GM19397 (cell line): ENCODE measurements at regions not wholly inside any gene's neighbourhood (a gene's known extent, or its start where the extent isn't known, plus 50 kb on each side); places are given as distances from the start of the nearest gene placed in this dataset.

Experiments used
- ATAC-seq: cut with Tn5 transposase; IDR thresholded peaks from one replicate; pipeline ENCODE4 v1.9.1; 2021; ENCODE audit warnings: mild to moderate bottlenecking, moderate library complexity; ENCODE audit not compliant: unreplicated experiment

DNA sequence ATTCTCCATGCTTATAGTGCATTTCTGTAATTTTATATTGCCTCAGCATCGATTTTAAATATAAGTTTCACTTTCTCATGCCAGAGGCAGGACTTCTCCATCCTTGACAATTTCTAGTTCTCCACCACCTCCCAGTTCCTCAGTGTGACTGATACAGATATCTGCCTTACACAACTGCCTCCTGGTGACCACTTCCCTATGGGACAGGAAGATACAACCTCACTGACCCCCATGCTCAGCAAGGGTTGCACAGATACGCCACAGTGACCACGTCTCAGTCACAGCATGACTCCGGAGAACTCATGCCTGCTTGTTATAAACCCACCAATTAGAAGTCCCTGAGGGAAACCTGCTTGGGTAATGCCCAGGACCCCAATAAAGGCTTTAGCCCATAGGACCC lies 284.0 kb upstream of the MC4R start:
- ATAC-seq, result no peak

- no peak for ATAC-seq
Measured at GRCh38 chr18:60662491-60662890, 289.9 kb upstream of the MC4R start.

DNA sequence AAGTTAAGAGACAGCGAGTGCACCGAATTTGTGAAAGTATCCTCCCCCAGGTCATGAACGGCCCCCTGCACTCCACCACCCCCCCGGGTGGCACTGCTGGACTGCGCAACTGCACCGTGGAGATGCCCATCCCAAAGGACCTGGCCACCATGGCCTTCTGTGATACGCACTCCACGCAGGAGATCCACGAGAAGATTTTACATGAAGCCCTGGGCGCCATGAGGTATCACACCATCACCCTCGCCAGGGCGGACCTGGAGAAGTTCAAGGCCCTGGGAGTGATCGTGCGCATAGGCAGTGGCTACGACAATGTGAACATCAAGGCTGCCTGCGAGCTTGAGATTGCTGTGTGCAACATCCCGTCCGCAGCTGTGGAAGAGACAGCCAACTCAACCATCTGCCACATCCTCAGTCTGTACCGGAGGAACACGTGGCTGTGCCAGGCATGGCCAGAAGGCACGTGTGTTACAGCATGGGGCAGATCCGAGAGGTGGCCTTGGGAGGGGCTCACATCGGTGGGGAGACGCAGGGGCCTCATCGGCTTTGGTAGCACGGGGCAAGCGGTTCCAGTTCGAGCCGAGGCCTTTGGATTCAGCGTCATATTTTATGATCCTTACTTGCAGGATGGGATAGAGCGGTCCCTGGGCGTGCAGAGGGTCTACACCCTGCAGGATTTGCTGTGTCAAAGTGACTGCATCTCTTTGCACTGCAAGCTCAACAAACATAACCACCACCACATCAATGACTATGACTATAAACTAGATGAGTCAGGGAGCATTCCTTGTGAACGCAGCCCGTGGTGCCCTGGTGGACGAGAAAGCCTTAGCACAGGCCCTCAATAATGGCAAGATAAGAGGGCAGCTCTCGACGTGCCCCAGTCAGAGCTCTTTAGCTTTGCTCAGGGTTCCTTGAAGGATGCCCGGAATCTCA lies 290.8 kb upstream of the MC4R start:
- ATAC-seq, result no peak

- no peak for ATAC-seq
Measured at GRCh38 chr18:60664736-60665135, 292.2 kb upstream of the MC4R start.

DNA sequence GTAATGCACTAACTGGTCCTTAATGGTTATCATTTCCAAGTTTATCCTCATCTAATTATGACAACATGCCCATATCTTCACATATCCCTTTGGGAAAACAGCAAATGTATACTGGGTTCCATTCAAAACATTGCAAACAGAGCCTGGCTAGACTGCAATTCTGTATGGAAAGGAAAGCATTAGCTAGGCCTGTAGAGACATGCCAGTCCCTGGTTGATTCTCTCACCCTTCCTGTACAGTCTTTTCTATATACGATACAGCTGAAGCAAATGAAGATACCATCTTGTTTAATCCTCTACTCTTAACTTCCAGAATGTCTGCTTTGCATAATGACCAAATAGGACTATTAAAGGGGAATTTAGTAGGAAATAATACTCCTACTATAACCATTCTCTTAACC lies 294.4 kb upstream of the MC4R start:
- ATAC-seq, result no peak

DNA sequence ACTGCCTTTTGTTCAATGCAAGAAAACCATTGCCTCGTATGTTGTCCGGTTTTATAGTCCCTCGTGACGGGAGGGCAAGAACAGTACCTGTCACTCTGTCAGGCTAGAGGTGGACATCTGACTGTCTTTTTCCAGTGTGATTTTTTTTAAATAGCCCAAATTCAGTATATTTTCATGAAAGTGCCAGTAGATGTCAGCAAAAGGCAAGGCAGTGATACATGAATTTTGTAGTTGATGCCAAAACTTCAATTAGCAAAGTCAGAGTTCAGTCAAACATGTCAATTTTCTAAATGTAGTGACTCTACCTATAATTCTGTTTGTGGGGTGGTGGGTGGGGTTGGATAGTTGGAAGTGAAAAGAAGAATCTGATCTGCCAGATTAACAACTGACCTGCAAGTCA lies 296.0 kb upstream of the MC4R start:
- no peak for ATAC-seq

DNA sequence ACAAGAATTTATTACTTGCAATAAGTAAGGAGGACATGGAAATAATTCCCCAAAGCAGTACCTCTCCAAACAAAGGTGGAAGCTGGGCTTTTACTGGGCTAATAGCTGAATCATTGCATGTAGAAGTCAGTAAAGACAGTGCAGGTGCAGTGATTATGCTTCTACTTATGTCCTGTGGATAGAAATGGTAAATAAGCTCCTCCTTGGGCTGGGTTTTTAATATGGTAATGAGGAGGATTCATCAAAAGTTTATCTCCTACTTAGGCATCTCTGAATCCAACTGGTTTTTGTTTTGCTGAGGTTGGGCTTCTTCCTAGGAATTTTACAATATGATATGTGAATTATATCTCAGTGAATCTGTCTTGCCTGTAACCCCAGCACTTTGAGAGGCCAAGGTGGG lies 297.4 kb upstream of the MC4R start:
- no peak for ATAC-seq

DNA sequence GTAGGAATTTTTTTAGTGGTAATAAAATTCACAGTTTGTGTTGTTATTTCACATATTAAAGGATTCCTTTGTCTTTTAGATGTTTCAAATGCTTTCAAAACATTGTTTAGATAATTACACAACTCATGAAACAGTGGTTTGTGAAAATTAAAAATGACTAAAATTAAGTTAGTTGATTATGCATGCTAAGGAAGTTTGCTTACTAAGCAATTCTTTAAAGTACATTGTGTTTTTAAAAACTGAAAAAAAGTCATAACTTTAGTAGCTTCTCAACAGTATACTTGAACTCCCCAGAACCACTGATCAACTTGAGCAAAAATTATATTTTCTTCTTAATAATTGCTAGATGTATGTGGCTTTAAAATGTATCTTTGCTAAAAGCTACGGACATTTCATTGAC lies 298.4 kb upstream of the MC4R start:
- no peak for ATAC-seq

DNA sequence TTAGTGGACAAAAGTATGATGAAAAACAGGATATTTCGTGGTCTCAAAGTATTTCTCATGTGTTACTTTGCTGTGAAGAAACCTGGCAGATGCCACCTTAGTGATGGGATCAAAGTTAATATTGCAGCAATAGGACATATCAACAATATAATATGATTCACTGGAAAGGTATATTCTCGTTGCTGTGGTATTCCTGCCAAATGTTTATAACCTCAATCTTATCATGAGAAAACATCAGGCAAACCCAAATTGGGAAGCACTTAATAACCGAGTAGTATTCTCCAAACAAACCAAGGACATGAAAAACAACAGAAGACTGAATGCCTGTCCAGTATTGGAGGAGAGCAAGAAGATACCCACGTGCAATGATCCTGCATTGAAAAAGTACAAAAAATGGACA lies 302.6 kb upstream of the MC4R start:
- ATAC-seq, result no peak

GRCh38 chr18:60675801-60676200 lies 303.2 kb upstream of the MC4R start:
- ATAC-seq, result no peak

DNA sequence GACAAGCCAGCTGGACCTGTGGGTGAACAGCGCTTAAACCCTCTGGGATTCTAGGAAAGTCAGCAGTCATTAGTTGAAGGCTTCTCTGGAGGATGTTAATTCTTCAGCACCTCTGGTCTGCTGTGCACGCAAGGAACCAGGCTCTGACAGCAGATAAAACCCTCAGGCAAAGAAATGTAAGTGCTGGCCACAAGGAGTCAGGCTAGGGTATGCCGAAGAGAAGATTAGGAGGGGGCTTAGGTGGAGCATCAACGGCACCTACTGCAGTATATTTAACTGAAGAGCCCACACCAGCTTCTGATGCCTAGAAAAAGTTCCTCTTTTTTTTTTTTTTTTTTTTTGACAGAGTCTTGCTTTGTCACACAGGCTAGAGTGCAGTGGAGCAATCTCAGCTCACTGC lies 304.2 kb upstream of the MC4R start:
- ATAC-seq, result no peak

DNA sequence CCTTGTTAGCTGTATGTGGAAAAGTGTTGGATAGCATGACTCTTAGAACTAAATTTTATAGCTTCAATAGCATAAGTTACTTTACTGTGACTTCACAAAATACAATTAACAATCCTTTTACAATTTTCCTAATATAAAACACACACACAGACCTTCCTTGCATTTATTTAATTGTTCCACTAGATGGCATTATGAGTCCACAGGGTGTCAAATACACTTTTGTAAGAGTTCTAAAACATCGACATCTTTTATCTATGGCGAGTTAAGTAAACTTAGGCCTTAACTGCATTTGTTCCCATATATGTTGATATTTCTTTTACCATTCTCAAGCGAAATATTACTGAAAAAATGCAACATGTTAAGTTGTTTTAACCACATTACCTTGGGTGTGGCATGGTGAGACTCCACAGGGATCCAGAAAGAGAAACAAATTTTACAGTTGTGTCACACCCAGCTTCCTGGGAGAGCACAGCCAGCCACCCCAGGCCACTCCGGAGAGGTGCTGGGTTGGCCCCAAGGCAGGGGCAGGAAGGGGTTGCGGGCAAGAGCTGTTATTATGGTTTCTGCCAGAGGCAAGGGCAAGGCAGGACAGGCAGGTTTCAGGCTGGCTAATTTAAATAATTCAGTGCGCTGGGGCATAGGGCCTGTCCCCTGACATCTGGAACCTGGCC lies 312.4 kb upstream of the MC4R start:
- ATAC-seq, result no peak

DNA sequence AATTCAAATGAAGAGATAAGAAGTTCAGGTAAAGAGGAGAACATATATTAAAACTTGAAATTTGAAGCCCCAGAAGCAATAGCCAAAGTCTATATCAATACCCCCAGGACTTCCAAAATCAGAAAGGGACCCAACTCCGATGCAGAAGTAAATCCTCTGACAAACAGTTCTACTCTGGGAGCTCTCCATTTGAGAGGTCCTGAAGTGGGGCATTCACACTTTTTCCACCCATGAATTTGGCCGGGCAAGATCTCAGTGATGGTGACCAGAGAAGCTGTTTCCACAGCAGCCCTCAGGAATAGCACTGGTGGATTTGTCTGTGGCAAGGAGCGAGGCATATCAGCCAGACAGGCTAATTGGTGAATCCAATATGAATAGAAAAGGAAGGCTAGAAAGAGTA lies 313.6 kb upstream of the MC4R start:
- ATAC-seq, result no peak

GRCh38 chr18:60691061-60691460 lies 318.5 kb upstream of the MC4R start:
- ATAC-seq, result no peak

GRCh38 chr18:60693426-60693825 lies 320.9 kb upstream of the MC4R start:
- ATAC-seq, result no peak

DNA sequence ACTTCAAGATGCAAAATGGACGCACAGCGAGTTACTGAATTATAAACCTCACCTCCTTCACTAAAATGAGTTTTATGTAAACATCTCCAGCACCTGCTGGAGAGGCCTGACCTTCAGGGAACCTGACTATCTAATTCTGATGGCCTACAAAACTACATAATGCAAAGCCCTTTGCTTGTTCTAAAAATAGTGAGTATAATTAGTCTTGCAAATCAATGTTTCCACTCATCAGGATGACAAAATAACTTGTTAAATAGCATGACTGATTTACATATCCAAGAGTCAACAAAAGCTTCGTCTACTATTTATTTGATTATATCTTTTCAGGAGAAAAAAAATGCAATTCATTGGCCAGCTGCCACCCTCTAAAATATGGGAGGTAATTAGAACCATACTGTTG lies 326.3 kb upstream of the MC4R start:
- ATAC-seq, result no peak

DNA sequence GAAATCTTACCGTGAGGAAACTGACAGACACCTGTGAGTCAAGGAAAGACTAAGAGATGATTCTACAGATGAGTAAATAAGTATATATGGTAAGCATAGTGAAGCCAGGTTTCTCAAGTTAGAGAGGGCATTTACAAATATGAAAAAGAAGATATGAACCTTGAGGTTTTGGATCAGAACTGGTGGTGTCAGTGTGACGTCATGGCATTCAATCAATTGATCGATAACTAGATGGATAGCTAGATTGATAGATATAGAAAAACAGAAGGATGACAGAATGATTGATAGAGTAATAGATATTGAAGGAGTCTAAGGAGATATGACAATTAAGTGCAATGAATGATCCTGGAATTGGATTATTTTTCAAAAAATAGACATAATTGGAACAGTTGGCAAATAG lies 350.2 kb upstream of the MC4R start:
- no peak for ATAC-seq

- no peak for ATAC-seq
Measured at GRCh38 chr18:60732143-60732542, 359.6 kb upstream of the MC4R start.

GRCh38 chr18:60739212-60739611 lies 366.6 kb upstream of the MC4R start:
- no peak for ATAC-seq

DNA sequence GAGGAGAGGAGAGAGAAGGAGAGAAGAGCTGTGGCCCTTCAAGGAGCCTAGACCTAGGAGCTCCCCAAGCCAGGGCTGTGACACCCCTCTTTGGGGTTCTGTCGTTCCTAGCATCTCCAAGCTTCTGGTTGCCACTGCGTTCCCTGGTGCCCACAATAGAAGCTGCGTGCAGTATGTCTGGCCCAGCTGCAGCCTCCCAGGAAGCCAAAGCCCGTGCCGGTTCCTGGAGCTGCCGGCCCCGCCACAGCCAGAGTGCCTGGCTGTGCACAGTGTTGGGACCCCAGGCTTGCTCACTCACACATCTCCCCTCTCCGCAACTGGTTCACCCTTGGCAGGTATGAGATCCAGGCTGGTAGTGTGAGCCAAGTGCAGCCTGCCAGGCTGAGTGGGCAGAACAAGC lies 367.7 kb upstream of the MC4R start:
- no peak for ATAC-seq

DNA sequence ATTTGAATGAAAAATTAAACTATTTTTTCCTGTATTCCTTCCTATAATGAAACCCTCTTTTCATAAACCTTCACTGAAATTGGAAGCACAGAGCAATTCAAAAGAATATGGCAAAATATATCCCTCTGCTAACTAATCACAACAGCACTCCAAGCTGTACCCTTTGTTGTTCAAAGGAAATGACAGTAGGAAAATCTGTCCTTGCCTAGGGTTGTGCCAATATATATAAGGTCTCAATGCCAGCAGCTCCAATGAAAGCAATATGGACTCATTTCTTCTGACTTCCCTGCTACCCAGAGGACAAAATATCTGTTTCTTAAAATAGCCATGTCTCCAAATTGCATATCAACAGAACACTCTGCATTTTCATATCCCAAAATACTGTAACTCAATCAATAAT lies 373.9 kb upstream of the MC4R start:
- no peak for ATAC-seq

GRCh38 chr18:60746919-60747318 lies 374.3 kb upstream of the MC4R start:
- no peak for ATAC-seq
